Colonic mucosa (tissue), 4 donors: ENCODE measurements at regions not wholly inside any gene's neighbourhood (a gene's known extent, or its start where the extent isn't known, plus 50 kb on each side); places are given as distances from the start of the nearest gene placed in this dataset.

Experiments used
- DNase-seq: peaks from one replicate; pipeline ENCODE4 v3.0.0-alpha.2; 2020
- H3K27ac ChIP-seq: fragments of 200-600 bp; one replicate; pipeline ENCODE4 v1.8.0; 2021
- H3K27me3 ChIP-seq: fragments of 200-600 bp; one replicate; pipeline ENCODE4 v1.8.0; 2021
- H3K36me3 ChIP-seq: fragments of 200-600 bp; one replicate; pipeline ENCODE4 v1.8.0; 2021
- H3K4me1 ChIP-seq: fragments of 200-600 bp; one replicate; pipeline ENCODE4 v1.8.0; 2021; ENCODE audit warnings: mild to moderate bottlenecking
- H3K4me3 ChIP-seq: fragments of 200-600 bp; one replicate; pipeline ENCODE4 v1.8.0; 2021
- H3K9ac ChIP-seq, 2 donors: one replicate each; pipeline ENCODE4 v1.7.0; 2013; ENCODE audit warnings: control low read depth in 2 of 2, low read depth in 2 of 2, low read length in 2 of 2
- H3K9me3 ChIP-seq: fragments of 200-600 bp; one replicate; pipeline ENCODE4 v1.8.0; 2021
- intact Hi-C: fragments of 100-400 bp; cut with DNase I; formaldehyde crosslinking; loops from one replicate; pipeline ENCODE4 v1.14.1; 2022
- TF ChIP-seq, protein P1 (sequence below): fragments of 200-600 bp; IDR thresholded peaks from one replicate; pipeline ENCODE4 v1.8.0; 2022; ENCODE audit warnings: antibody characterized with exemption, mild to moderate bottlenecking
- donor health status: healthy.
- donor health status: DM: no; HTN: no; CAD: no.
- donor health status: DM: no; HTN: no; CAD: no.

DNA sequence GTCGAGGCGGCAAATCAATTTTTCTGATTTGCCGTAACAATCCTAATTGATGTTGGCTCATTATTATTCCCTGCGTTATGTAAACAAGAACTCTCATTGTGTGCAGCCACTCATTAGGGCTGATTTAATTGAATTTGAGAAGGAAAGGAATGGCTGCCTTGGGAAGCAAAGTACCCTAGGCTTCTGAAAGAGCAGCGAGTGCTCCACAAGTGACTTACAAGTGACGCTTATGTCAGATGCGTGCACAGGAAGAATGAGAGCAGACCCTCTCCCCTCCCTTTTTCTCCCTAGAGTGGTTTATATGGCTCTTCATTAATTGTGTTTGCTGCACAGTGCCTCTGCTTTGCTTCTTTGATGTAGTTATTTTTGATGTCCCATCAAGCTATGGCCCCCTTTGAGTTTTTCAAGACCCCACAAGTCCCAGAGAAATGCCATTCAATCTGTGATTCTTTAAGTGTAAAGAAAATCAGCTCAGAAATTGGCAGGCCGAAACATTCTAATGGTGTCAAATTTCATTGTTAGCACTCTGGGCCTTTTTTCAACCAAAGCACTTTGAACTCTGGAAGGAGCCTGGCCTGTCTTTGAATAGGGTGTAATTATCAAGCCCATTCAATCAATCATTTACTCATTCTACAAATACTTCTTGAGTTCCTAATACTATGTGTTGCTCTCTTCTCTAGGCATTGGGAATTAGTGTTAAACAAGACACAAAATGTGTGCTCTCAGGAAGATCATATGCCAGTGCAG is 86.8 kb upstream of the VAV3 start:
- H3K27ac ChIP-seq = no peak overlapping the region
- TF ChIP-seq, protein P1, sequence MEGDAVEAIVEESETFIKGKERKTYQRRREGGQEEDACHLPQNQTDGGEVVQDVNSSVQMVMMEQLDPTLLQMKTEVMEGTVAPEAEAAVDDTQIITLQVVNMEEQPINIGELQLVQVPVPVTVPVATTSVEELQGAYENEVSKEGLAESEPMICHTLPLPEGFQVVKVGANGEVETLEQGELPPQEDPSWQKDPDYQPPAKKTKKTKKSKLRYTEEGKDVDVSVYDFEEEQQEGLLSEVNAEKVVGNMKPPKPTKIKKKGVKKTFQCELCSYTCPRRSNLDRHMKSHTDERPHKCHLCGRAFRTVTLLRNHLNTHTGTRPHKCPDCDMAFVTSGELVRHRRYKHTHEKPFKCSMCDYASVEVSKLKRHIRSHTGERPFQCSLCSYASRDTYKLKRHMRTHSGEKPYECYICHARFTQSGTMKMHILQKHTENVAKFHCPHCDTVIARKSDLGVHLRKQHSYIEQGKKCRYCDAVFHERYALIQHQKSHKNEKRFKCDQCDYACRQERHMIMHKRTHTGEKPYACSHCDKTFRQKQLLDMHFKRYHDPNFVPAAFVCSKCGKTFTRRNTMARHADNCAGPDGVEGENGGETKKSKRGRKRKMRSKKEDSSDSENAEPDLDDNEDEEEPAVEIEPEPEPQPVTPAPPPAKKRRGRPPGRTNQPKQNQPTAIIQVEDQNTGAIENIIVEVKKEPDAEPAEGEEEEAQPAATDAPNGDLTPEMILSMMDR = no peak
- no peak for DNase-seq
- H3K4me1 ChIP-seq = no peaks in the 10 kb centered on the region
- H3K36me3 ChIP-seq = no peaks in the 10 kb centered on the region
- H3K9me3 ChIP-seq = no peaks in the 10 kb centered on the region
- no peak overlapping the region for H3K9ac ChIP-seq
- intact Hi-C loops = no loop called here
- H3K27me3 ChIP-seq = no peaks in the 10 kb centered on the region
- no peak overlapping the region for H3K4me3 ChIP-seq

DNA sequence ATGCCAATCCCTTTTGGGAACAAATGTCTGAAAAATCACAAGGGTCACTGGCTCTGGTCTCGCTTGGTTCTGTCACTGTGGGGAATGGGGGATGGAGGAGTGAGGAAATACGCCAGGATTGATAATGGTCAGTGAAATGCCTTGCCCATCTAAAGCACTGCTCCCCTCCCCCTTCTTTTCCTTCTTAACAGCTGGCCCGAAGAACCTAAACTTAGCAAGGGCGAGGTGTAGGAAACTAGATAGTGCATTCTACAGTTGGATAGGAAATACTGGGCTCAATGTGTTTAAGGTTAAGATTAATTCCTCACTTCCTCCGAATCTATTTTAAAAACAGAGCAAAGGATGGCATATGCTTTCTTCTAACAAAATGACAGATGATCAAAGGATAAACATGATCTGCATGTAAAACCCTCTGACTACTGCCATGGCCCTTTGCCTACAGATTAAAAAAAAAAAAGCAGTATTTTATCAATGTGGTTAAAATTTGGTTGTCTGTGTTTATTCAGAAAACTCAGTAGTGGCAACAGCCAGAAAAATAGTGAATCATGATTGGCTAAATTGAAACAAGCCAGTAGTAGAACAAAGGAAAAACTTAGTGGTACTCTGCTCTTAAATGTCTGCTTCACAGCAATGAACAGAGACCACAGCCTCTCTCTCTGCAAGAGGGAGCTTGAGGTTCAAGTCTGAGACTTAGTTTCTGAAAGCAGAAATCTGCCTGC is 86.1 kb upstream of the VAV3 start:
- Histone ChIP-seq H3K36me3 (no peaks in the 10 kb centered on the region), H3K4me3 (no peak overlapping the region), H3K27ac (no peak overlapping the region), H3K9me3 (no peaks in the 10 kb centered on the region), H3K27me3 (no peaks in the 10 kb centered on the region), H3K9ac (no peak overlapping the region), H3K4me1 (no peaks in the 10 kb centered on the region)
- TF ChIP-seq, protein P1 = no peak
- intact Hi-C loops = no loop called here
- DNase-seq = no peak

DNA sequence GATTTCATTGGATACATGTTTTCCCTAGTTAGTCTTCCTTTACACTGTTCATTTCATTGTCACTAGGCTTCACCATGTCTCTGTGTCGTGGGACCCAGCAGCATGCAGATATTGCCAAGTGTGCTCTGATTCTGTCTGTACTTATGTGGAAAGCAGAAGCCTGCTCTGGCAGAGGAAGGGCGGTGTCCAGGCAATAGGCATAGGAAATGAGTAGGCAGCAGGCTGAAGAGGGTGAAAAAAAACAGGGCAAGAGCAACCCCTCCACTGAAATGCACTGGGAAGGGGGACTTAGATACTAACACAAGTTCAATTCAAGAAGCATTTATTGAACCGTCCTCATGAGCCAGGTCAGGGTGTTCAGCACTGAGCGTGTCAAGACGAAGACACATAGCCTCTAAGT is 85.2 kb upstream of the VAV3 start:
- Histone ChIP-seq H3K27ac (no peak overlapping the region), H3K27me3 (no peaks in the 10 kb centered on the region), H3K4me1 (no peaks in the 10 kb centered on the region), H3K36me3 (no peaks in the 10 kb centered on the region), H3K9me3 (no peaks in the 10 kb centered on the region), H3K4me3 (no peak overlapping the region), H3K9ac (no peak overlapping the region)
- no peak for DNase-seq
- TF ChIP-seq, protein P1 = no peak
- intact Hi-C loops = no loop called here

DNA sequence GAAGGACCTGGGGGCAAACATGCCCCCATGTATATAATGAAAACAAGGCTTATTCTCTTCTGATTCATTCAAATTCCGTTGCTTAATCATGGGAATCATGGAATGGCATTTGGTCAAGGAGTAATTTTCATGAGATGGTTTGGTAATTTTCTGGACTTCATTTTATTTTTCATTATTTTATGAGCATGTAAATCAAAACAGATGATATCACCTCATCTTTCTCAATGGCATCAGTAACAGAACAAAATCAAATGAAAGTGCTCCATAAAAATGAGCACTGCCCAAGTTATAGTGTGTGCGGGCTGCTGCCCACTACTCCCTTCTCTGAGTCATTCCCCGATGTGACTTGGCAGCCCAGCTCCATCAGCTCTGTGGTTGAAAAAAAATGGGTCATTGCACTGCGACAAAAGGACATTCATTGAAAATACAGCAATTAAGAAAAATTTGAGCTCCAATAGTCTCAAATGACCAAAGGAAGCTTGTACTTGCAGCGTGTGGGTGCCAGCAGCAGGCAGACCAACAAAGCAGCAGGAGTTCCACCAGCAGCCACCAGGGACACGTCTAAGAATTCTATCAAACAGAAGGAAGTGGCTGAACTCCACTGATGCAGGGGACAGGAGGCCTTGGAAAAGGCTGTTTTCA is 84.3 kb upstream of the VAV3 start:
- Histone ChIP-seq H3K27me3 (no peaks in the 10 kb centered on the region), H3K9me3 (no peaks in the 10 kb centered on the region), H3K4me1 (no peaks in the 10 kb centered on the region), H3K36me3 (no peaks in the 10 kb centered on the region), H3K9ac (no peak overlapping the region), H3K4me3 (no peak overlapping the region), H3K27ac (no peak overlapping the region)
- DNase-seq = no peak
- TF ChIP-seq, protein P1 = peak; percentile 26
- intact Hi-C loops = no loop called here

DNA sequence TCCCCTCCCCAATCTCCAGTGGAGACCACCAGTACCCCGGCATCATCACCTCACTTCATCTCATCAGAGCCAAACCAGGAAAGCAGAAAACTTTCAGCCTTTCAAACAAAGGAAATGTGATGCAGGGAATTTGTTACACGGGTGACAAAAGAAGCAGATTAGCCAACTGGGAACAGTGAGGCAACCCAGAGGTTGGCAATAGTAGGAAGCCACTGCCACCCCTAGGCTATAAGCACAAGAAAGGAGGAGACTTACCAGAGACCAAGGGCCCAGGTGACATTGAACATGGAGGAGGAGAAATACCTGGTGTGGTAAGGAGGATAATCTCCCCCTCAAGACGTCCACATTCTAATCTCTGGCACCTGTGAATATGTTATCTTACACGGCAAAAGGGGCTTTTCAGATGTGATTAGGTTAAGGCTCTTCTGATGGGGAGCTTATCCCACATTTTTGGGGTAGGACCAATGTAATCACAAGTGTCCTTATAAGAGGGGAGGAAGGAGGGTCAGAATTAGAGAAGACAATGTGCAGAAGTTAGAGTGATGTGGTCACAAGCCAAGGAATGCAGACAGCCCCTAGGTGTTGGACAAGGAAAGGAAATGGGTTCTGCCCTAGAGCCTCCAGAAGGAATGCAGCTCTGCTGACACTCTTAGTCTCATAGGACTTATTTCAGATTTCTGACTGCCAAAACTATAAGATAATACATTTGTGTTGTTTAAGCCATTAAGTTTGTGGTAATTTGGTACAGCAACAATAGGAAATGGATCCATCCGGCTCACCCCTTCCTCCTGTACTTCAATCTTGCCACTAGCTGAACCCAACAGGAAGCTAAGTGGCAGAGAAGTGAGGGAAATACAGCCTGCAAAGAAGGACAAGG is 83.6 kb upstream of the VAV3 start:
- Histone ChIP-seq H3K4me3 (no peak overlapping the region), H3K27ac (no peak overlapping the region), H3K27me3 (no peaks in the 10 kb centered on the region), H3K36me3 (no peaks in the 10 kb centered on the region), H3K4me1 (no peaks in the 10 kb centered on the region), H3K9ac (no peak overlapping the region), H3K9me3 (no peaks in the 10 kb centered on the region)
- intact Hi-C loops = no loop called here
- no peak for DNase-seq
- TF ChIP-seq, protein P1 = no peak
